NB4 (cell line): ENCODE measurements at regions not wholly inside any gene's neighbourhood (a gene's known extent, or its start where the extent isn't known, plus 50 kb on each side); places are given as distances from the start of the nearest gene placed in this dataset.

ENCODE experiments used
- MYC ChIP-seq: IDR thresholded peaks from 2 replicates; pipeline ENCODE4 v1.6.1; 2011; ENCODE audit warnings: low read depth, low read length
- POLR2A ChIP-seq: IDR thresholded peaks from 2 replicates; pipeline ENCODE4 v1.6.1; 2011; ENCODE audit warnings: mild to moderate bottlenecking; ENCODE audit not compliant: insufficient read length; ENCODE audit errors: extremely low read depth
- TF ChIP-seq, protein P1 (sequence below): IDR thresholded peaks from one replicate; pipeline ENCODE4 v1.5.1; 2012; ENCODE audit warnings: low read depth, low read length

DNA sequence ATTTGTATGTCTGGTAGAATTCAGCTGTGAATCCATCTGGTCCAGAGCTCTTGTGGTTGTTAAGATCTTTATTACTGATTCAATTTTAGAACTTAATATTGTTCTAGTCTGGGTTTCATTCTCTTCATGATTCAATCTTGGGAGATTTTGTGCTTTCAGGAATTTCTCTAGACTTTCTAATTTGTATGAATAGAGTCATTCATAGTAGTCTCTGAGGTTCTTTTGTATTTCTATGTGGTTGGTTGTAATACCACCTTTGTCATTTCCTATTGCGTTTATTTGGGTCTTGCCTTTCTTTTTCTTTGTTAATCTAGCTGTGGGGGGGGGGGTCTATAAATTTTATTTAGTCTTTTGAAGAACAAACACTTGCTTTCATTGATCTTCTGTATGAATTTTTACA is 824.8 kb upstream of the GALNTL6 start:
- TF ChIP-seq, protein P1, sequence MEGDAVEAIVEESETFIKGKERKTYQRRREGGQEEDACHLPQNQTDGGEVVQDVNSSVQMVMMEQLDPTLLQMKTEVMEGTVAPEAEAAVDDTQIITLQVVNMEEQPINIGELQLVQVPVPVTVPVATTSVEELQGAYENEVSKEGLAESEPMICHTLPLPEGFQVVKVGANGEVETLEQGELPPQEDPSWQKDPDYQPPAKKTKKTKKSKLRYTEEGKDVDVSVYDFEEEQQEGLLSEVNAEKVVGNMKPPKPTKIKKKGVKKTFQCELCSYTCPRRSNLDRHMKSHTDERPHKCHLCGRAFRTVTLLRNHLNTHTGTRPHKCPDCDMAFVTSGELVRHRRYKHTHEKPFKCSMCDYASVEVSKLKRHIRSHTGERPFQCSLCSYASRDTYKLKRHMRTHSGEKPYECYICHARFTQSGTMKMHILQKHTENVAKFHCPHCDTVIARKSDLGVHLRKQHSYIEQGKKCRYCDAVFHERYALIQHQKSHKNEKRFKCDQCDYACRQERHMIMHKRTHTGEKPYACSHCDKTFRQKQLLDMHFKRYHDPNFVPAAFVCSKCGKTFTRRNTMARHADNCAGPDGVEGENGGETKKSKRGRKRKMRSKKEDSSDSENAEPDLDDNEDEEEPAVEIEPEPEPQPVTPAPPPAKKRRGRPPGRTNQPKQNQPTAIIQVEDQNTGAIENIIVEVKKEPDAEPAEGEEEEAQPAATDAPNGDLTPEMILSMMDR = no peak
- TF ChIP-seq POLR2A (no peak), MYC (no peak)
